Activated CD4-positive, alpha-beta T cell treated with anti-CD3 and anti-CD28 coated beads, Interleukin-2, amount 10 ng/mL, durations not matched to agents 24 days and 14 days (primary cell): ENCODE measurements at regions not wholly inside any gene's neighbourhood (a gene's known extent, or its start where the extent isn't known, plus 50 kb on each side); places are given as distances from the start of the nearest gene placed in this dataset.
A peak's percentile ranks its signal among the peaks of the same experiment; 100 is the strongest.

ENCODE experiments used
- DNase-seq: peaks from one replicate; pipeline ENCODE4 v3.0.0; 2022
- H3K27ac Mint-ChIP-seq: one replicate; pipeline ENCODE4 v1.8.0; 2022; ENCODE audit warnings: mild to moderate bottlenecking, mixed read lengths
- H3K27me3 Mint-ChIP-seq: one replicate; pipeline ENCODE4 v1.8.0; 2022; ENCODE audit warnings: mixed read lengths
- H3K36me3 Mint-ChIP-seq: one replicate; pipeline ENCODE4 v1.8.0; 2022; ENCODE audit warnings: low read depth, mild to moderate bottlenecking, mixed read lengths
- H3K4me1 Mint-ChIP-seq: one replicate; pipeline ENCODE4 v1.8.0; 2021; ENCODE audit warnings: mixed read lengths
- H3K4me3 Mint-ChIP-seq: one replicate; pipeline ENCODE4 v1.8.0; 2022; ENCODE audit warnings: mild to moderate bottlenecking, moderate library complexity, mixed read lengths
- H3K9me3 Mint-ChIP-seq: one replicate; pipeline ENCODE4 v1.8.0; 2021; ENCODE audit warnings: mixed read lengths
- intact Hi-C: fragments of 100-400 bp; cut with micrococcal nuclease; formaldehyde crosslinking; loops from one replicate; pipeline ENCODE4 v1.15.1; 2023

DNA sequence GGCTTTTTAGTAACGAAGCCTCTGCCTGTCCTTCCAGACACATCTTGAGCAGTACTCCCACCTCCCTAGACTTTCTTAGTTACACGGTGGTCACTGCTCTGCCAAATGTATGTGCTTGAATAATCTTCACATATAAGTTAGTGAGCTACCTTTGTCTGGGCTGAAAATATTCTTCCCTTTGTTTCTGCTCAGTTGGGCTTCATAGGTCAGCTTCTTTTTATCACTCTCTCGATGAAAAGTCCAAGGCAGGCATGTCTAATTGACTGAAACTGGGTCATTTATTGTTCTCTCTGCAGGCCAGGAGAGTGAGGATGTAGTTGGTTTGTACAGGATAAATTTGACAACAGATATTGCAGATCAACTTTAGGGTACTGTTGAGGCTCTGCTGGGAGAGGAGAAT, 636.7 kb upstream of the IGFBP3 start:
- Mint-ChIP-seq H3K27me3 (no peaks in the 10 kb centered on the region), H3K36me3 (no peaks in the 10 kb centered on the region)
- intact Hi-C loops = no loop called here

GRCh38 chr7:46557295-46557711, 636.2 kb upstream of the IGFBP3 start:
- intact Hi-C loops = no loop called here
- Mint-ChIP-seq H3K4me3 (no peak overlapping the region), H3K9me3 (peaks cover 6% of the 10 kb centered on the region), H3K36me3 (no peaks in the 10 kb centered on the region), H3K27me3 (no peaks in the 10 kb centered on the region), H3K27ac (no peak overlapping the region), H3K4me1 (no peaks in the 10 kb centered on the region)
- DNase-seq = no peak

More for the DNA sequence above, 636.7 kb upstream of the IGFBP3 start:
- Mint-ChIP-seq H3K4me1 (no peaks in the 10 kb centered on the region), H3K27ac (no peak overlapping the region), H3K9me3 (peaks cover 6% of the 10 kb centered on the region), H3K4me3 (no peak overlapping the region)
- no peak for DNase-seq

DNA sequence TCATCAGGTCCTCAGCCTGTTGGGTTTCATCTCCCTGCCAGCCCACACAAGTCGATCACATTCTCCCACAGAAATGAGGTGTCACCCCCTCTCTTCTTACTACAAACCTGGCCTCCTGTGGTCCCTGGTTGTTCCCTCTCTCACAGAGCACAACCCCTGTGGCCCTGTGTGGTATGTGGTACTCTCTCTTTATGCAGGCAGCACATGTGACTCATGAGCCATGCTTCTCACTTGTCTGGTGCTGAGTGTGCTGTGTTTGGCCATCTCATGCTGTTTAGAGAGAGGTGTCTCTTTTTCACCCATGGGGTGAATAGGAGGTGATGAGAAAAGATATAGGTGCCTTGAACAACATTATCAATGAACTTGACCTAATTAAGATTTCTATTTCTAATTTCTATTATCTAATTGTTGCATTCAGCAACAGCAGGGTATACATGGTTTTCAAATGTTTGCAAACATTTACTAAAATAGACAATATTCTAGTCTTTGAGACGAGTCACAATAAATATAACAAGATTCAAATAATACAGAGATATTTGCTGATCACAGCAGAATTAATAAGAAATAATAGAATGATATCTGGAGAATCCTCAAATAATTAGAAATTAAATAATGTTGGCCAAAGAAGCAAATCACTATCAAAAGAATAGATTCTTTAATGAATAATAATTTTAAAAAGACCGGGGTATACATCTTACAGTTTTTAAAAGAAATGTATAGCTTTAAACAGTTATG, 633.8 kb upstream of the IGFBP3 start:
- intact Hi-C loops = no loop called here
- H3K9me3 Mint-ChIP-seq = no peaks in the 10 kb centered on the region
- no peak overlapping the region for H3K4me3 Mint-ChIP-seq
- no peaks in the 10 kb centered on the region for H3K36me3 Mint-ChIP-seq
- DNase-seq = no peak
- H3K4me1 Mint-ChIP-seq = no peaks in the 10 kb centered on the region
- H3K27ac Mint-ChIP-seq = no peak overlapping the region
- no peaks in the 10 kb centered on the region for H3K27me3 Mint-ChIP-seq

- H3K4me3 Mint-ChIP-seq = no peak overlapping the region
- H3K27ac Mint-ChIP-seq = no peak overlapping the region
- no peaks in the 10 kb centered on the region for H3K27me3 Mint-ChIP-seq
- intact Hi-C loops = no loop called here
- H3K4me1 Mint-ChIP-seq = no peaks in the 10 kb centered on the region
- no peak for DNase-seq
- H3K9me3 Mint-ChIP-seq = peaks cover 1% of the 10 kb centered on the region
- no peaks in the 10 kb centered on the region for H3K36me3 Mint-ChIP-seq
These were observed 630.5 kb upstream of the IGFBP3 start for GRCh38 chr7:46551603-46552002.

DNA sequence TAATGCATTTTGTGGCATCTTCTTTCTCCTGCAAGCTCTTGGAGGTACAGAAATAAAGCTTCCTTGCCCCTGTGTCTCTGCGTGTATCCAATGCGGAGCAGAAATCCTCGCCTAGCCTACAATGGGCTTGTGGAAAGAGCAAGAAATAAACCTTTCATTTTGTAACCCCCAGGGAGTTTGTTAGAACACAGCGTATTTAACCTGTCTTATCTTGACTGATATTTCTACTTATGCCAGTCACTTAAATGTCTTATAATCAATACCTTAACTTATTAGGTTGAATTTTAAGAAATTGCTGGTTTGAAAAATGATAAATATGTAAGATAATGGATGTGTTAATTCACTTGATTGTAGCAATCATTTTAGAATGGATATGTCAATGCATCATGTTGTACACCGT, 629.8 kb upstream of the IGFBP3 start:
- Mint-ChIP-seq H3K27ac (no peak overlapping the region), H3K27me3 (no peaks in the 10 kb centered on the region), H3K36me3 (no peaks in the 10 kb centered on the region), H3K4me1 (no peaks in the 10 kb centered on the region), H3K9me3 (peaks cover 6% of the 10 kb centered on the region), H3K4me3 (no peak overlapping the region)
- no peak for DNase-seq
- intact Hi-C loops = no loop called here

- H3K4me3 Mint-ChIP-seq = no peak overlapping the region
- no peaks in the 10 kb centered on the region for H3K27me3 Mint-ChIP-seq
- no peak for DNase-seq
- H3K36me3 Mint-ChIP-seq = no peaks in the 10 kb centered on the region
- H3K27ac Mint-ChIP-seq = no peak overlapping the region
- no peaks in the 10 kb centered on the region for H3K4me1 Mint-ChIP-seq
- intact Hi-C loops = no loop called here
- peaks cover 6% of the 10 kb centered on the region for H3K9me3 Mint-ChIP-seq
These were observed 629.0 kb upstream of the IGFBP3 start for GRCh38 chr7:46549892-46550639.

GRCh38 chr7:46549347-46549746, 628.3 kb upstream of the IGFBP3 start:
- no peak overlapping the region for H3K27ac Mint-ChIP-seq
- H3K4me1 Mint-ChIP-seq = no peaks in the 10 kb centered on the region
- intact Hi-C loops = no loop called here
- H3K27me3 Mint-ChIP-seq = no peaks in the 10 kb centered on the region
- no peak overlapping the region for H3K4me3 Mint-ChIP-seq
- peaks cover 6% of the 10 kb centered on the region for H3K9me3 Mint-ChIP-seq
- no peak for DNase-seq
- no peaks in the 10 kb centered on the region for H3K36me3 Mint-ChIP-seq

DNA sequence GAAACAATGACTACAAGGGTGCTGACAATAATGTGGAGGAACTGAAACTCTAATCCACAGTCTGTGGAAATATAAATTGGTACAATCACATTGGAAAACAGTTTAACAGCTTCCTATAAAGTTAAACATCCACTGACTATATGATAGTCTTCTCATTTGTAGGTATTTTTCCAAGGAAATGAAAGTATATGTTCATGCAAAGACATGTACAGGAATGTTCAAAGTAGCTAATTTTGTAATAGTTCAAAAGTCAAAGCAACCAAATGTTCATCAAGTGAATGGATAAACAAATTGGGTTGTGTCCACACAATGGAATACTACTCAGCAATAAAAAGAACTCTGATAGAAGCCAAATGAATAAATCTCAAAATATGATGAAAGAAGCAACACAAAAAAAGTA, 626.0 kb upstream of the IGFBP3 start:
- Mint-ChIP-seq H3K9me3 (peaks cover 6% of the 10 kb centered on the region), H3K27ac (no peak overlapping the region), H3K36me3 (no peaks in the 10 kb centered on the region), H3K27me3 (no peaks in the 10 kb centered on the region), H3K4me1 (no peaks in the 10 kb centered on the region), H3K4me3 (no peak overlapping the region)
- no peak for DNase-seq
- intact Hi-C loops = no loop called here

GRCh38 chr7:46545790-46546189, 624.7 kb upstream of the IGFBP3 start:
- Mint-ChIP-seq H3K36me3 (no peaks in the 10 kb centered on the region), H3K4me1 (no peaks in the 10 kb centered on the region), H3K9me3 (peaks cover 6% of the 10 kb centered on the region), H3K4me3 (no peak overlapping the region), H3K27me3 (no peaks in the 10 kb centered on the region), H3K27ac (no peak overlapping the region)
- no peak for DNase-seq
- intact Hi-C loops = no loop called here

GRCh38 chr7:46544396-46545008, 623.4 kb upstream of the IGFBP3 start:
- H3K27me3 Mint-ChIP-seq = no peaks in the 10 kb centered on the region
- no peak for DNase-seq
- H3K36me3 Mint-ChIP-seq = no peaks in the 10 kb centered on the region
- H3K27ac Mint-ChIP-seq = no peak overlapping the region
- peaks cover 6% of the 10 kb centered on the region for H3K9me3 Mint-ChIP-seq
- intact Hi-C loops = no loop called here
- no peaks in the 10 kb centered on the region for H3K4me1 Mint-ChIP-seq
- H3K4me3 Mint-ChIP-seq = no peak overlapping the region

DNA sequence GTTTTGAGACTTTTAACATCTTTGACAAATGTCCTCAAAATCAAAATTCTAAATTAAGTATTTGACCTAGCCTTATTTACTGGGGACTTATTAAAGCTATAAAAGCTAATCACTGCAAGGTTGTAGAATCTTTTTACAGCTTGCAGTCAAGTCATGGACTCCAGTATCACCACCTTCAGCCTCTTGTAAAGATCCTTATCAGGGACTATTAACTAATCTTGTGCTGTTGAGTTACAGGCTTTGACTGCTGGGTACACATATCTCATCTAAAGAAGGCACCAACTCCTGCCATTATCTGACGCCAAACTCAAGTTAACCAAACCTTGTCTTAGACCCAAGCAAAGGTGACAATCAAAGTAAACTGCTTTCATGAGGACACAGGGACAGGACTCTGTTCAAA, 621.0 kb upstream of the IGFBP3 start:
- Mint-ChIP-seq H3K27me3 (no peaks in the 10 kb centered on the region), H3K36me3 (no peaks in the 10 kb centered on the region), H3K4me3 (no peak overlapping the region), H3K9me3 (peaks cover 6% of the 10 kb centered on the region), H3K27ac (no peak overlapping the region), H3K4me1 (no peaks in the 10 kb centered on the region)
- intact Hi-C loops = no loop called here
- DNase-seq = peak; percentile 20

- peaks cover 3% of the 10 kb centered on the region for H3K9me3 Mint-ChIP-seq
- intact Hi-C loops = no loop called here
- no peaks in the 10 kb centered on the region for H3K27me3 Mint-ChIP-seq
- no peaks in the 10 kb centered on the region for H3K36me3 Mint-ChIP-seq
- no peaks in the 10 kb centered on the region for H3K4me1 Mint-ChIP-seq
- H3K4me3 Mint-ChIP-seq = no peak overlapping the region
- no peak overlapping the region for H3K27ac Mint-ChIP-seq
- DNase-seq = no peak
These were observed 618.9 kb upstream of the IGFBP3 start for GRCh38 chr7:46539892-46540483.

GRCh38 chr7:46537191-46537905, 616.3 kb upstream of the IGFBP3 start:
- H3K9me3 Mint-ChIP-seq = peaks cover 3% of the 10 kb centered on the region
- peak; percentile 11 for DNase-seq
- H3K36me3 Mint-ChIP-seq = no peaks in the 10 kb centered on the region
- no peaks in the 10 kb centered on the region for H3K4me1 Mint-ChIP-seq
- H3K27me3 Mint-ChIP-seq = no peaks in the 10 kb centered on the region
- no peak overlapping the region for H3K27ac Mint-ChIP-seq
- intact Hi-C loops = no loop called here
- H3K4me3 Mint-ChIP-seq = no peak overlapping the region
